Tibial nerve (tissue), 3 donors: ENCODE measurements at regions not wholly inside any gene's neighbourhood (a gene's known extent, or its start where the extent isn't known, plus 50 kb on each side); places are given as distances from the start of the nearest gene placed in this dataset.

Experiments used
- CTCF ChIP-seq, 5 experiments: fragments of 200-600 bp in 3 of 5; fragments of 450-650 bp in 2 of 5; sonication (generic) in 3 of 5; IDR thresholded peaks; one replicate each; pipeline ENCODE4 v1.5.1; 2016 to 2019; ENCODE audit warnings: antibody characterized with exemption in 5 of 5, mild to moderate bottlenecking in 3 of 5, moderate library complexity in 2 of 5
- POLR2A ChIP-seq, 2 donors: fragments of 450-650 bp; IDR thresholded peaks; one replicate each; pipeline ENCODE4 v1.6.1; 2017; ENCODE audit warnings: antibody characterized with exemption in 2 of 2, mild to moderate bottlenecking in 2 of 2, moderate library complexity in 2 of 2

GRCh38 chr18:1624612-1625011 is 719.9 kb downstream of the ADCYAP1 start:
- TF ChIP-seq CTCF (IDR thresholded peaks at IDR 0.05) (no peak), POLR2A (IDR thresholded peaks at IDR 0.05) (no peak)
